HG03558 (cell line): ENCODE measurements at regions not wholly inside any gene's neighbourhood (a gene's known extent, or its start where the extent isn't known, plus 50 kb on each side); places are given as distances from the start of the nearest gene placed in this dataset.
"Not testable (repeated sequence)": the region's sequence is repeated elsewhere in the genome, so short reads cannot be mapped to it uniquely, and the experiment has no call there.

Experiments used
- ATAC-seq: cut with Tn5 transposase; IDR thresholded peaks from one replicate; pipeline ENCODE4 v1.9.1; 2021; ENCODE audit warnings: moderate number of reproducible peaks; ENCODE audit not compliant: unreplicated experiment; ENCODE audit errors: extremely low read depth

- no peak for ATAC-seq
Observed at GRCh38 chr12:89289720-89290119, 62.6 kb downstream of the DUSP6 start.

GRCh38 chr12:89288959-89289358 is 63.3 kb downstream of the DUSP6 start:
- no peak for ATAC-seq

GRCh38 chr12:89286501-89286900 is 65.8 kb downstream of the DUSP6 start:
- ATAC-seq, result no peak

GRCh38 chr12:89281539-89281867 is 70.8 kb downstream of the DUSP6 start:
- no peak for ATAC-seq

- no peak for ATAC-seq
Observed at GRCh38 chr12:89280833-89281538, 71.3 kb downstream of the DUSP6 start.

GRCh38 chr12:89279499-89279898 is 72.8 kb downstream of the DUSP6 start:
- no peak for ATAC-seq

- no peak for ATAC-seq
Observed at GRCh38 chr12:89278862-89279261, 73.4 kb downstream of the DUSP6 start.

GRCh38 chr12:89278169-89278568 is 74.1 kb downstream of the DUSP6 start:
- no peak for ATAC-seq

GRCh38 chr12:89276860-89277259 is 75.4 kb downstream of the DUSP6 start:
- ATAC-seq, result no peak

- no peak for ATAC-seq
Observed at GRCh38 chr12:89273525-89273924, 78.8 kb downstream of the DUSP6 start.

- ATAC-seq, result no peak
Observed at GRCh38 chr12:89270548-89270947, 81.8 kb downstream of the DUSP6 start.

- ATAC-seq, result no peak
Observed at GRCh38 chr12:89269174-89269573, 83.1 kb downstream of the DUSP6 start.

- ATAC-seq, result no peak
Observed at GRCh38 chr12:89267404-89267803, 84.9 kb downstream of the DUSP6 start.

- ATAC-seq, result not testable (repeated sequence)
Observed at GRCh38 chr12:89266574-89267188, 85.6 kb downstream of the DUSP6 start.

GRCh38 chr12:89264837-89265236 is 87.5 kb downstream of the DUSP6 start:
- no peak for ATAC-seq

GRCh38 chr12:89263900-89264299 is 88.4 kb downstream of the DUSP6 start:
- ATAC-seq, result no peak

- no peak for ATAC-seq
Observed at GRCh38 chr12:89262855-89263552, 89.3 kb downstream of the DUSP6 start.

- ATAC-seq, result no peak
Observed at GRCh38 chr12:89261982-89262381, 90.3 kb downstream of the DUSP6 start.

- ATAC-seq, result no peak
Observed at GRCh38 chr12:89260841-89261637, 91.3 kb downstream of the DUSP6 start.

- ATAC-seq, result no peak
Observed at GRCh38 chr12:89259821-89260220, 92.5 kb downstream of the DUSP6 start.
